ENCODE measurements at regions not wholly inside any gene's neighbourhood (a gene's known extent, or its start where the extent isn't known, plus 50 kb on each side); places are given as distances from the start of the nearest gene placed in this dataset.

DNA sequence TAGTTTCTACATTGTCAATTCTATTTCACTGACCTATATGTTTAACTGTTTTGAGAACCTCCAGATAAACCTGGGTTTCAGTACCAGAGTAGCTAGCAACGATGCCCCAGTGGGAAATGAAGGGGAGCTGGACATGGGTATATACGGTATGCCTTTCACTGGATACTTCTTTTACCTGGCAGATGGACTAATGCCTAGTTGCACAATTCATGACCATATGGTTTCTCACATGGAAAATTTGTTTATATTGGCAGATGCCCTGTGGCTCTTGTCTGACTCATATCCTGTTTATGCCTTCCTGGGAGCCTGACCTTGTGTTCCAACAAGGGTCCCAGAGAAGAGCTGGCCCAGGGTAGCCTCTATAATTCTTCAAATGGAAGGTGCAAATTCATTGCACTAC lies 144.1 kb downstream of the MAT2B start:
- no peaks in the 10 kb centered on the region for H3K79me2 ChIP-seq (ENCODE audit: insufficient read depth, low read length)
- no peaks in the 10 kb centered on the region for H4K20me1 ChIP-seq (ENCODE audit: insufficient read depth, low read length)
- H3K36me3 ChIP-seq (ENCODE audit: insufficient read depth, low read length), result no peaks in the 10 kb centered on the region
- H3K9me3 ChIP-seq (ENCODE audit: low read length), result peaks cover 3% of the 10 kb centered on the region; the same call in 1 of the 2 replicates
- H3K9ac ChIP-seq (ENCODE audit: low read length), result no peak overlapping the region
- no peak overlapping the region for H3K4me3 ChIP-seq (ENCODE audit: low read depth, low read length, poor library complexity, severe bottlenecking)
- no peak overlapping the region for H3K4me2 ChIP-seq (ENCODE audit: low read length)
- H3K27ac ChIP-seq (ENCODE audit: low read depth, low read length, poor library complexity, severe bottlenecking), result no peak overlapping the region
- no peaks in the 10 kb centered on the region for H3F3A ChIP-seq (ENCODE audit: insufficient read depth, low read length)
- H2AFZ ChIP-seq (ENCODE audit: low read length), result no peak overlapping the region
- H3K4me1 ChIP-seq (ENCODE audit: insufficient read depth, low read length, severe bottlenecking), result no peaks in the 10 kb centered on the region
- TF ChIP-seq EZH2 (IDR thresholded peaks at IDR 0.05; ENCODE audit: borderline replicate concordance, low read length), result no peak
- TF ChIP-seq CTCF (IDR thresholded peaks at IDR 0.05; ENCODE audit: low read length), result no peak
- no peaks in the 10 kb centered on the region for H3K9me2 ChIP-seq (ENCODE audit: low read depth, low read length)
- H3K27me3 ChIP-seq (ENCODE audit: insufficient read depth, low read length), result no peaks in the 10 kb centered on the region

DNA sequence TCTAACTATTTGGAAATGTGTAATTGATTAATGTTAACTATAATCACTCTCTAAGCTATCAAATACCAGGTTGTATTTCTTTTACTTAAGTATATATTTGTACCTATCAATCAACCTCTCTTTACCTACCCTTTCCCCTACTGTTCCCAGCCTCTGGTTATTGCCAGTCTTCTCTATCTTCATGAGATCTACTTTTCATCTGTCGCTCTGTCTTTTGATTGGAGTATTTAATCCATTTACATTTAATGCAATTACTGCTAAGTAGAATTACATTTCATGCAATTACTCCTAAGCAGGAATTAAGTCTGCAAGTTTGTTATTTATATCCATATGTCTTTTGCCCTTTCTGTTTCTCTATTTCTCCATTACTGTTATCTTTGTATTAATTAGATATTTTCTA lies 148.1 kb downstream of the MAT2B start:
- no peak overlapping the region for H3K27ac ChIP-seq (ENCODE audit: low read depth, low read length, poor library complexity, severe bottlenecking)
- peaks cover 3% of the 10 kb centered on the region; the same call in 1 of the 2 replicates for H3K9me3 ChIP-seq (ENCODE audit: low read length)
- H4K20me1 ChIP-seq (ENCODE audit: insufficient read depth, low read length), result no peaks in the 10 kb centered on the region
- no peak overlapping the region for H3K9ac ChIP-seq (ENCODE audit: low read length)
- no peak overlapping the region for H3K4me2 ChIP-seq (ENCODE audit: low read length)
- H3F3A ChIP-seq (ENCODE audit: insufficient read depth, low read length), result no peaks in the 10 kb centered on the region
- H3K4me1 ChIP-seq (ENCODE audit: insufficient read depth, low read length, severe bottlenecking), result no peaks in the 10 kb centered on the region
- H3K9me2 ChIP-seq (ENCODE audit: low read depth, low read length), result no peaks in the 10 kb centered on the region
- no peaks in the 10 kb centered on the region for H3K27me3 ChIP-seq (ENCODE audit: insufficient read depth, low read length)
- no peaks in the 10 kb centered on the region for H3K36me3 ChIP-seq (ENCODE audit: insufficient read depth, low read length)
- no peaks in the 10 kb centered on the region for H3K79me2 ChIP-seq (ENCODE audit: insufficient read depth, low read length)
- TF ChIP-seq EZH2 (IDR thresholded peaks at IDR 0.05; ENCODE audit: borderline replicate concordance, low read length) (no peak), CTCF (IDR thresholded peaks at IDR 0.05; ENCODE audit: low read length) (no peak)
- no peak overlapping the region for H3K4me3 ChIP-seq (ENCODE audit: low read depth, low read length, poor library complexity, severe bottlenecking)
- H2AFZ ChIP-seq (ENCODE audit: low read length), result no peak overlapping the region

GRCh38 chr5:163658702-163659567 lies 153.5 kb downstream of the MAT2B start:
- TF ChIP-seq EZH2 (IDR thresholded peaks at IDR 0.05; ENCODE audit: borderline replicate concordance, low read length), result no peak
- no peak for TF ChIP-seq CTCF (IDR thresholded peaks at IDR 0.05; ENCODE audit: low read length)
- Histone ChIP-seq H3K9me2 (ENCODE audit: low read depth, low read length) (no peaks in the 10 kb centered on the region), H3K9ac (ENCODE audit: low read length) (no peak overlapping the region), H3K27me3 (ENCODE audit: insufficient read depth, low read length) (no peaks in the 10 kb centered on the region), H4K20me1 (ENCODE audit: insufficient read depth, low read length) (no peaks in the 10 kb centered on the region), H3K79me2 (ENCODE audit: insufficient read depth, low read length) (no peaks in the 10 kb centered on the region), H3K4me1 (ENCODE audit: insufficient read depth, low read length, severe bottlenecking) (no peaks in the 10 kb centered on the region), H3K36me3 (ENCODE audit: insufficient read depth, low read length) (no peaks in the 10 kb centered on the region), H3K27ac (ENCODE audit: low read depth, low read length, poor library complexity, severe bottlenecking) (no peak overlapping the region), H3K9me3 (ENCODE audit: low read length) (no peaks in the 10 kb centered on the region), H3F3A (ENCODE audit: insufficient read depth, low read length) (no peaks in the 10 kb centered on the region), H3K4me2 (ENCODE audit: low read length) (no peak overlapping the region), H2AFZ (ENCODE audit: low read length) (no peak overlapping the region), H3K4me3 (ENCODE audit: low read depth, low read length, poor library complexity, severe bottlenecking) (no peak overlapping the region)
